HCT116 (cell line): ENCODE measurements at regions not wholly inside any gene's neighbourhood (a gene's known extent, or its start where the extent isn't known, plus 50 kb on each side); places are given as distances from the start of the nearest gene placed in this dataset.

Experiments
- CBX3 ChIP-seq: IDR thresholded peaks from 2 replicates; pipeline ENCODE4 v1.6.1; 2012; ENCODE audit warnings: low read depth
- CEBPB ChIP-seq: IDR thresholded peaks from 2 replicates; pipeline ENCODE4 v1.6.1; 2012; ENCODE audit warnings: low read depth
- EZH2 ChIP-seq: fragments of 200-600 bp; sonication (generic); IDR thresholded peaks from 2 replicates; pipeline ENCODE4 v1.6.1; 2017; ENCODE audit warnings: antibody characterized with exemption, mixed run types
- EZH2phosphoT487 ChIP-seq: fragments of 200-600 bp; IDR thresholded peaks from 2 replicates; pipeline ENCODE4 v1.6.1; 2018; ENCODE audit warnings: antibody characterized with exemption, borderline replicate concordance
- FOSL1 ChIP-seq: IDR thresholded peaks from 2 replicates; pipeline ENCODE4 v1.6.1; 2012; ENCODE audit warnings: low read depth
- POLR2A ChIP-seq: IDR thresholded peaks from 2 replicates; pipeline ENCODE4 v1.7.0; 2011; ENCODE audit warnings: borderline replicate concordance; ENCODE audit not compliant: insufficient read depth, insufficient read length; ENCODE audit errors: extremely low read depth
- POLR2AphosphoS5 ChIP-seq: IDR thresholded peaks from 2 replicates; pipeline ENCODE4 v1.6.1; 2011; ENCODE audit warnings: mild to moderate bottlenecking, low read depth, low read length, moderate library complexity
- REST ChIP-seq: IDR thresholded peaks from 2 replicates; pipeline ENCODE4 v1.6.1; 2012; ENCODE audit warnings: low read depth
- SRF ChIP-seq: IDR thresholded peaks from 2 replicates; pipeline ENCODE4 v1.6.1; 2012; ENCODE audit warnings: low read depth
- TCF7L2 ChIP-seq: IDR thresholded peaks from 2 replicates; pipeline ENCODE4 v1.7.0; 2011; ENCODE audit warnings: borderline replicate concordance, inconsistent platforms; ENCODE audit not compliant: insufficient read depth, insufficient read length; ENCODE audit errors: extremely low read depth
- YY1 ChIP-seq: IDR thresholded peaks from 2 replicates; pipeline ENCODE4 v1.6.1; 2011; ENCODE audit warnings: low read length, low read depth, moderate library complexity, mild to moderate bottlenecking; ENCODE audit not compliant: insufficient replicate concordance; ENCODE audit errors: extremely low read depth
- ZFX ChIP-seq: fragments of 450-650 bp; IDR thresholded peaks from 2 replicates; pipeline ENCODE4 v1.6.1; 2017
- TF ChIP-seq, protein P1 (sequence below), 3 experiments: fragments of 200-600 bp in 1 of 3; sonication (generic) in 1 of 3; IDR thresholded peaks in 2 of 3; conservative IDR thresholded peaks in 1 of 3; 2 replicates each; pipeline ENCODE4 v1.5.1; 2012 to 2017; ENCODE audit warnings: low read depth in 2 of 3, low read length in 2 of 3, antibody characterized with exemption in 1 of 3, borderline replicate concordance in 1 of 3, control low read depth in 1 of 3, mild to moderate bottlenecking in 1 of 3, mixed read lengths in 1 of 3, mixed run types in 1 of 3, moderate library complexity in 1 of 3; ENCODE audit not compliant: insufficient read depth in 1 of 3
- TF ChIP-seq, protein P2 (sequence below): IDR thresholded peaks from 2 replicates; pipeline ENCODE4 v1.6.1; 2012

DNA sequence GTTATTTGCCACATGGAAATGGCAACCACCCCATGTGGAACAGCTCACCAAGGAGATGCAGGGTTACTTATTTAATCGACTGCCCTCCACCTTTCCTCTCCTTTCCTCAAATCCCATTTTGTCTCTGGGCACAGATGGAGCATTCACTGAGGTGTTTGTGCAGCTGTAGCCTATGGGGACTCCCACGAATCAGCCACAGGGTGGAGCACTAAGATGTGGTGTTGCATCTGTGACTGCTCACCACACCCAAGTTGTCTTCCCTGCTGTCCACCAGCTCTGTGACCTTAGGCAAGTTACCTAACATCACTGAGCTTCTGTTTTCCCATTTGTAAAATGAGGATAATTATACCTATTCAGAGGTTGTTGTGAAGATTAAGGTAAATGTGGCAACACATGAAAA, 252.4 kb upstream of the CPEB2 start:
- TF ChIP-seq, protein P1, sequence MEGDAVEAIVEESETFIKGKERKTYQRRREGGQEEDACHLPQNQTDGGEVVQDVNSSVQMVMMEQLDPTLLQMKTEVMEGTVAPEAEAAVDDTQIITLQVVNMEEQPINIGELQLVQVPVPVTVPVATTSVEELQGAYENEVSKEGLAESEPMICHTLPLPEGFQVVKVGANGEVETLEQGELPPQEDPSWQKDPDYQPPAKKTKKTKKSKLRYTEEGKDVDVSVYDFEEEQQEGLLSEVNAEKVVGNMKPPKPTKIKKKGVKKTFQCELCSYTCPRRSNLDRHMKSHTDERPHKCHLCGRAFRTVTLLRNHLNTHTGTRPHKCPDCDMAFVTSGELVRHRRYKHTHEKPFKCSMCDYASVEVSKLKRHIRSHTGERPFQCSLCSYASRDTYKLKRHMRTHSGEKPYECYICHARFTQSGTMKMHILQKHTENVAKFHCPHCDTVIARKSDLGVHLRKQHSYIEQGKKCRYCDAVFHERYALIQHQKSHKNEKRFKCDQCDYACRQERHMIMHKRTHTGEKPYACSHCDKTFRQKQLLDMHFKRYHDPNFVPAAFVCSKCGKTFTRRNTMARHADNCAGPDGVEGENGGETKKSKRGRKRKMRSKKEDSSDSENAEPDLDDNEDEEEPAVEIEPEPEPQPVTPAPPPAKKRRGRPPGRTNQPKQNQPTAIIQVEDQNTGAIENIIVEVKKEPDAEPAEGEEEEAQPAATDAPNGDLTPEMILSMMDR (IDR thresholded peaks at IDR 0.05 in 2 of 3, conservative IDR thresholded peaks at IDR 0.05 in 1 of 3; ENCODE audit: borderline replicate concordance in 1 of 3, insufficient read depth in 1 of 3, low read depth in 2 of 3, low read length in 2 of 3), result 0 out of 6 replicates have a peak, but pooled peaks of 1 of the 3 experiments have one; percentile 19
- no peak for TF ChIP-seq POLR2AphosphoS5
- no peak for TF ChIP-seq EZH2
- TF ChIP-seq EZH2phosphoT487, result no peak
- no peak for TF ChIP-seq POLR2A
- TF ChIP-seq CEBPB, result no peak
- TF ChIP-seq YY1, result no peak
- TF ChIP-seq ZFX, result no peak
- TF ChIP-seq FOSL1, result no peak
- no peak for TF ChIP-seq CBX3
- no peak for TF ChIP-seq REST
- TF ChIP-seq TCF7L2, result no peak
- no peak for TF ChIP-seq SRF
- TF ChIP-seq, protein P2, sequence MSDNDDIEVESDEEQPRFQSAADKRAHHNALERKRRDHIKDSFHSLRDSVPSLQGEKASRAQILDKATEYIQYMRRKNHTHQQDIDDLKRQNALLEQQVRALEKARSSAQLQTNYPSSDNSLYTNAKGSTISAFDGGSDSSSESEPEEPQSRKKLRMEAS, result no peak
